Osteocyte (in vitro differentiated cells): ENCODE measurements at regions not wholly inside any gene's neighbourhood (a gene's known extent, or its start where the extent isn't known, plus 50 kb on each side); places are given as distances from the start of the nearest gene placed in this dataset.
"Not testable (repeated sequence)": the region's sequence is repeated elsewhere in the genome, so short reads cannot be mapped to it uniquely, and the experiment has no call there.

Source experiments
- DNase-seq: peaks from one replicate; pipeline ENCODE4 v3.0.0; 2021; ENCODE audit warnings: mixed read lengths; ENCODE audit not compliant: unreplicated experiment; ENCODE audit errors: extremely low spot score
- H3K27ac Mint-ChIP-seq: one replicate; pipeline ENCODE4 v1.8.0; 2021; ENCODE audit warnings: mild to moderate bottlenecking, mixed read lengths; ENCODE audit not compliant: unreplicated experiment
- H3K27me3 Mint-ChIP-seq: one replicate; pipeline ENCODE4 v1.8.0; 2021; ENCODE audit warnings: mixed read lengths; ENCODE audit not compliant: unreplicated experiment
- H3K36me3 Mint-ChIP-seq: one replicate; pipeline ENCODE4 v1.8.0; 2021; ENCODE audit warnings: mixed read lengths; ENCODE audit not compliant: unreplicated experiment
- H3K4me1 Mint-ChIP-seq: one replicate; pipeline ENCODE4 v1.8.0; 2021; ENCODE audit warnings: mixed read lengths; ENCODE audit not compliant: unreplicated experiment
- H3K4me3 Mint-ChIP-seq: one replicate; pipeline ENCODE4 v1.8.0; 2021; ENCODE audit warnings: mild to moderate bottlenecking, moderate library complexity, mixed read lengths; ENCODE audit not compliant: unreplicated experiment
- H3K9me3 Mint-ChIP-seq: one replicate; pipeline ENCODE4 v1.8.0; 2021; ENCODE audit warnings: mixed read lengths; ENCODE audit not compliant: unreplicated experiment
- CTCF ChIP-seq: fragments of 200-600 bp; sonication (generic); IDR thresholded peaks from 2 replicates; pipeline ENCODE4 v1.5.0; 2021; ENCODE audit warnings: antibody characterized with exemption, mild to moderate bottlenecking, moderate library complexity

DNA sequence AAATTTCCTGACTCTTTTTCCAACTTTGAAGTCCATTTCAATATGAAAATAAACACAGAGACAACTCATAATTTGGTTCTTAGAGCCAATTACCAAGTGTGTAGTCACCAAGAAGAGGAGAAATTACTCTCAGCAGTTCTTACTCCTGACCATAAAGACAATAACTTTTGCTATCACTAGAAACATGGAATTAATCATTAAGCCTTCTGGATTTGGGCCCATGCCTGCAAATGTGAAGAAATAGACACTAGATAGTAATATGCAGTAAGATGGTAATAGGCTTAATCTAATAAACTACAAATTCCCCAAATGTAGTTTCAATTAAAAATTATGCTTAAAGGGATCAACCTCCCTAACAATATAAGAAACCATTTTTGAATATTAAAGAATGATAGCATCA, 185.1 kb upstream of the AGTR1 start:
- H3K4me3 Mint-ChIP-seq, result no peak overlapping the region
- no peak for TF ChIP-seq CTCF
- H3K27ac Mint-ChIP-seq, result peak overlapping the region; percentile 79
- peaks cover 32% of the 10 kb centered on the region for H3K4me1 Mint-ChIP-seq
- no peaks in the 10 kb centered on the region for H3K36me3 Mint-ChIP-seq
- peaks cover 3% of the 10 kb centered on the region for H3K9me3 Mint-ChIP-seq
- no peak for DNase-seq
- no peaks in the 10 kb centered on the region for H3K27me3 Mint-ChIP-seq

DNA sequence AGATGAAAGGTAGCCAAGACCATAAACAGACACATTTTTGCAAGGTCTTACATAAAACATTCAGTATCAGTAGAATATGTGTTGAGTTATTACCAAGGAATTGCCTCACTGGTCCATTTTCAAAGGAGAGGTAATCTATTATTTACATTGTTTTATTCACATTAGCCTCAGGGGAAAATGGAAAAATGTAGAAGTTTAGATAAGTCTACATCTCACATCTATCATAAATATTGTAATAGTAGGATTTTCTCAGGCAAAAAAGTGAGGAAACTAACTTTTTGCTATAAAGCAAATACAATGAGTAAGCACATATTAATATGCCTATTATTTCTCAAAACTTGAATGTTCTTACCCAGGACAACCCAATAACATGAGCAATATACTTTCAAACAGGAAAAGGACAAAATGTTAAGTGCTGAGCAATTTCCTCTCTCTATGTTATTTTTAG, 184.6 kb upstream of the AGTR1 start:
- H3K4me1 Mint-ChIP-seq, result peaks cover 32% of the 10 kb centered on the region
- TF ChIP-seq CTCF, result no peak
- H3K4me3 Mint-ChIP-seq, result no peak overlapping the region
- peaks cover 3% of the 10 kb centered on the region for H3K9me3 Mint-ChIP-seq
- DNase-seq, result no peak
- no peaks in the 10 kb centered on the region for H3K36me3 Mint-ChIP-seq
- H3K27ac Mint-ChIP-seq, result peak overlapping the region; percentile 79
- no peaks in the 10 kb centered on the region for H3K27me3 Mint-ChIP-seq

DNA sequence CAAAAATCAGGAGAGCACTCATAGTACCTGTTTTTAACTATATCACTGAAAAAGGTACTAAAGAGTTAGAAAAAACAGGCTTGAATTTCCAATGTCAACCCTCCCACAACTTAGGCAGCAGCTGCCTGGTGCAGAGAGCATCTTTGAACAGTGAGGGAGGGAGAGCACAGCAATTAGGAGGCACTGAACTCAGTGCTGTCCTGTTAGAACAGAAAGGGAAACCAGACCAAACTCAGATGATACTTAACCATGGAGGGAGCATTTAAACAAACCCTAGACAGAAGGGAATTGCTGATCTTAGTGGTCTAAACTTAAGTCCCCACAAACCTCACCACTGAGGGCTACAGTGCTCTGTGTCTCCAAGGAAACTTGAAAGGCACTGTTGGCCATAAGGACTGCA, 179.2 kb upstream of the AGTR1 start:
- H3K27me3 Mint-ChIP-seq, result no peaks in the 10 kb centered on the region
- TF ChIP-seq CTCF, result no peak
- H3K36me3 Mint-ChIP-seq, result peaks cover 2% of the 10 kb centered on the region
- H3K4me3 Mint-ChIP-seq, result no peak overlapping the region
- H3K27ac Mint-ChIP-seq, result no peak overlapping the region
- peaks cover 4% of the 10 kb centered on the region for H3K4me1 Mint-ChIP-seq
- no peak for DNase-seq
- H3K9me3 Mint-ChIP-seq, result peaks cover 10% of the 10 kb centered on the region

- not testable (repeated sequence) for H3K27ac Mint-ChIP-seq, H3K27me3 Mint-ChIP-seq, H3K36me3 Mint-ChIP-seq, H3K4me3 Mint-ChIP-seq, DNase-seq
- H3K4me1 Mint-ChIP-seq, result peaks cover 29% of the 10 kb centered on the region
- H3K9me3 Mint-ChIP-seq, result peaks cover 35% of the 10 kb centered on the region
These were observed 172.1 kb upstream of the AGTR1 start for GRCh38 chr3:148525621-148526020.

DNA sequence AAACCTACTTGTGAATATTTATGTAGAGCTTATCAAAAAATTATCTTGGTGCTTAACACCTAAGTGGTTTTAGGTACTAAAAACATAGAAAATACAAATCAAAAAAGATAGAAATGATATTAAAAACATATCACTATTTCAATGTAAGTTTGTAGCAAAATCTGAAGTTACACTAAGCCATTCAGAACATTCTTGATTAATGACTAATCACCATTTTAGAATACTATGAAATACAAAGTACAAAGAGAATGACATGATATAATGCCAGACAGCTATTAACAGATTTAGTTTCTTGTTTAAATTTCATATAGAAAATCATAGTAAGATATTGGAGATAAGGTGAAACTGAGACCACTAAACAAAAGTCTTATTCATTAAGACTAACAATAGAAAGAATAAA, 169.7 kb upstream of the AGTR1 start:
- no peak overlapping the region for H3K27ac Mint-ChIP-seq
- peaks cover 33% of the 10 kb centered on the region for H3K9me3 Mint-ChIP-seq
- H3K36me3 Mint-ChIP-seq, result peaks cover 3% of the 10 kb centered on the region
- peaks cover 33% of the 10 kb centered on the region for H3K4me1 Mint-ChIP-seq
- H3K27me3 Mint-ChIP-seq, result no peaks in the 10 kb centered on the region
- no peak overlapping the region for H3K4me3 Mint-ChIP-seq
- TF ChIP-seq CTCF, result no peak
- DNase-seq, result no peak

GRCh38 chr3:148531836-148532235, 165.9 kb upstream of the AGTR1 start:
- Mint-ChIP-seq H3K4me1 (peaks cover 29% of the 10 kb centered on the region), H3K36me3 (no peaks in the 10 kb centered on the region), H3K27me3 (no peaks in the 10 kb centered on the region), H3K4me3 (no peak overlapping the region), H3K27ac (no peak overlapping the region), H3K9me3 (peaks cover 4% of the 10 kb centered on the region)
- TF ChIP-seq CTCF, result no peak
- DNase-seq, result no peak
